ENCODE measurements at regions not wholly inside any gene's neighbourhood (a gene's known extent, or its start where the extent isn't known, plus 50 kb on each side); places are given as distances from the start of the nearest gene placed in this dataset.
"Not testable (repeated sequence)": the region's sequence is repeated elsewhere in the genome, so short reads cannot be mapped to it uniquely, and the experiment has no call there.

DNA sequence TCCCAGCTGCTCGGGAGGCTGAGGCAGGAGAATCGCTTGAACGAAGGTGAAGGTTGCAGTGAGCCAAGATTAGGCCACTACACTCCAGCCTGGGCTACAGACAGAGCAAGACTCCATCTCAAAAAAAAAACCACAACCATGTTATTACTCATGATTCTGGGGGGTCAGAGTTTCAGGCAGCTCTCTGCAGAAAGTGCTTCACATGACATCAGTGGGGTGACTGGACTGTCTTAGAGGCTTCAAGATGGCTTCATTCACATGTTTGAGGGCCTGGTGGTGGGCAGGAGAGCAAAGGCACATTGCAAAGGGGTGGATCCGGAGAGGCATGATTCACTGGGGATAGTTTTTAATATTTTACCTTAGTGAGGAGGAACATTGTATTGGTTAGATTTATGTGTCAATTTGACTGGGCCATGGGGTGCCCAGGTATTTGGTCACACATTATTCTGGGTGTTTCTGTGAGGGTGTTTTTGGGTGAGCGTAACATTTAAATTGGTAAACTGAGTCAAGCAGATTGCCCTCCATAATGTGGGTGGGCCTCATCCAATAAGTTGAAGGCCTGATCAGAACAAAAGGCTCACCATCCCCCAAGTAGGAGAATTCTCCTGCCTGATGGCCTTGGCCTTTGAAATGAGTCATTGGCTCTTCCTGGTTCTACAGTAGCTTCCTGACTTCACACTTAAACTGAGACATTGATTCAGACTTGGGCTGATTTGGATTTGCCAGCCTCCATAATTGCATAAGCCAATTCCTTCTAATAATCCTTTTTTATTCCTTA lies 109.8 kb downstream of the GOSR1 start:
- peak; percentile 67 for DNase-seq (ENCODE audit: low read depth)

DNA sequence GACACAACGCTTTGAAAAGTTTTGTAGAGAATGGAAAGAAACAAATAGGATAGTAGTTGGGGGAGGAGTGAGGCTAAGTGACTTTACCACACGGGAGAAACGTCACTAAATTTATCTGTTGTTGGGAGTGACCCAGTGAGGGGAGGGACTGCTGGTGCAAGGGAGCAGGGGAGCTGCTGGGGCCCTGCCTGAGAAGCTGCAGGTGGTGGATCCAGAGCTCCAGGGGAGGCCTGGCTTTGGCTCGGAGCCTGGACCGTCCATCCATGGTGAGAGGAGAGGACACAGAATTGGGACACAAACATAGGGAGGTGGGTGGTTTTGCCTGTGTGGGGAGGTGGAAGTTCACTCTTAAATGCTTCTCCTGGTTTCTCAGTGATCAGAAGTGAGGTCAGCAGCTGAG lies 107.6 kb downstream of the GOSR1 start:
- DNase-seq (ENCODE audit: low read depth), result no peak

DNA sequence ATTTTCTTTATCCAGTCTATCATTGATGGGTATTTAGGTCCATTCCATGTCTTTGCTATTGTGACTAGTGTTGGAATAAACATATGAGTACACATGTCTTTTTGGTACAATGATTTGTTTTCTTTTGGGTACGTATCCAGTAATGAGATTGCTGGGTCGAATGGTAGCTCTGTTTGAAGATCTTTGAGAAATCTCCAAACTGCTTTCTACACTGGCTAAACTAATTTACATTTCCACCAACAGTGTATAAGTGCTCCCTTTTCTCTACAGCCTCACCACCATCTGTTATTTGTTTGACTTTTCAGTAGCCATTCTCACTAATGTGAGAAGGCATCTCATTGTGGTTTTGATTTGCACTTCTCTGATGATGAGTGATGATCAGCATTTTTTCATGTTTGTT lies 103.7 kb downstream of the GOSR1 start:
- DNase-seq (ENCODE audit: low read depth), result no peak

DNA sequence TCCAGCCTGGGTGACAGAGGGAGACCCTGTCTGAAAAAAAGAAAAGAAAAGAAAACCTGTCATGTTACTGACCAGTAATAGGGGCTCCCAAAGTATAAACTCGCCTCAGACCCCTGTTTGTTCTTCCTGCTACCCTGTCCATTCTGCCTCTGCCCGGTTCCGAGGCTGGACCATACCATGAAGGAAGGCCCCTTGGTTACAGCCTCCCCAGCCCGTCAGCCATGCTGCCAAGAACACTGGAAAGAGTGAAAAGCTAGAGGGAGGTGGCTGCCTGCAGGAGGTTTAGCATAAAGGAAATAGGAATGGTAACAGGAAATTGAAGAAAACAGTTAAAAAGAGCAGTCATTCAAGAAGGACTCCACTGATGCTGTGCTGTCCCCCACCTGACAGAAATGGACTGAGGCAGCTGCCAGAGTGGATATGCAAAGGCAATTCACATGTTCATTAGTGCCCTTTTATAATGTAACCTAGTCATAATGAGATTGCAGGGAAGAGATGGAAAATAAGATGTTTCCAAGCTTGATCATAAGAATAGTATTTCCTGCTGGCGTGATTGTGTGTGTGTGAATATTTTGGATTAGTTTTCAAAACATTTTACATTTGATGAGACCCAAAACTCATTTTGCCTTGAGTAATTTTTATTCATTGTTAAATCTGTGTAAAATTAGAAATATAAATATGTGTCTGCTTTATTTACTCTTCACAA lies 102.6 kb downstream of the GOSR1 start:
- no peak for DNase-seq (ENCODE audit: low read depth)

DNA sequence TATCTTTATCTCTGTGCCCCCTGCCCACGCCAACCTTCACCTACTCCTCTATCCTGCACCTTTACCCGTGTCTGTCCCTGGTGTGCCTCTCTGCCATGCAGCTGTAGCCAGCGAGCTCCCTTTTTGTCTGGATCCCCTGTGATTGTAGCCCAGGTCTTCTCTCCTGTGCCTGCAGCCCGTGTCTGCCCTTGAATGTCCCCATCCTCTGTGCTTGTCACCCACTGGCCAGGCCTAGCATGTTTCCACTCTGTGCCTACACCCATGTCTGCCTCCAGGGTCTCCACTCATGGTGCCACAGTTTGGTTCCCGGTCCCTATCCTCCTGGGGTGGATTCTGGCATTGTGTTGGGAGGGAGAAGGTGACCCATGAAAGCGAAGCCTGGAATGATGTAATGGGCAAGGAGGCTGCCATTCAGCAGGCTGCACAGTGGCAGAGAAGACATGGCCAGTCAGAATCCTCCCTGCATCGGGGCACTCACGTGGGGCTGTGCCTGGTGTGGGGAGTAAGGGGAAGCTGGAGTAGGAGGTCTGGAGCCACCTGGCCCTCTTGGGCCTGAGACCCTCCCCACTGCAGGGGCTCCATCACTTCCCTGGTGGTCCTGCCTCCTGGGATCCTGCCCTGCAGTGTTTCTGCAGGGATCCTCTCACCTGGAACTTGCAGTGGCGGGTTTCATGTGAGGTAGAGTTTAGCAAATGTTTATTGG lies 101.0 kb downstream of the GOSR1 start:
- DNase-seq (ENCODE audit: low read depth), result not testable (repeated sequence)
